AG04450 (cell line): ENCODE measurements at regions not wholly inside any gene's neighbourhood (a gene's known extent, or its start where the extent isn't known, plus 50 kb on each side); places are given as distances from the start of the nearest gene placed in this dataset.
"Not testable (repeated sequence)": the region's sequence is repeated elsewhere in the genome, so short reads cannot be mapped to it uniquely, and the experiment has no call there.

Source experiments
- CTCF ChIA-PET: fragments of 300-600, 350-600 bp; formaldehyde crosslinking; extraction: SDS; loops from one replicate; lab custom pipeline; 2022; ENCODE audit warnings: antibody characterized with exemption, inconsistent platforms; lab: Charles Lee
- POLR2A ChIA-PET: fragments of 350-600 bp; formaldehyde crosslinking; extraction: SDS; loops from one replicate; lab custom pipeline; 2021; ENCODE audit warnings: antibody characterized with exemption, inconsistent platforms; lab: Yijun Ruan, JAX
- DNase-seq: peaks from one replicate; pipeline ENCODE4 v3.0.0-alpha.2; 2011; ENCODE audit warnings: low read depth, low spot score
- H3K27ac ChIP-seq: one replicate; pipeline ENCODE4 v1.5.1; 2012; ENCODE audit warnings: low read depth, low read length, control low read depth
- H3K27me3 ChIP-seq: one replicate; pipeline ENCODE4 v1.6.0; 2012; ENCODE audit warnings: low read length; ENCODE audit not compliant: control insufficient read depth, insufficient read depth
- H3K4me3 ChIP-seq: 2 replicates; pipeline ENCODE4 v1.5.1; 2011; ENCODE audit warnings: mild to moderate bottlenecking, low read depth, low read length, control low read depth
- H3K9me3 ChIP-seq: 2 replicates; pipeline ENCODE4 v1.5.1; 2012; ENCODE audit warnings: low read length; ENCODE audit not compliant: control insufficient read depth, insufficient read depth
- TF ChIP-seq, protein P1 (sequence below): IDR thresholded peaks from 2 replicates; pipeline ENCODE4 v1.5.1; 2011; ENCODE audit warnings: low read depth, low read length, control low read depth, inconsistent platforms

DNA sequence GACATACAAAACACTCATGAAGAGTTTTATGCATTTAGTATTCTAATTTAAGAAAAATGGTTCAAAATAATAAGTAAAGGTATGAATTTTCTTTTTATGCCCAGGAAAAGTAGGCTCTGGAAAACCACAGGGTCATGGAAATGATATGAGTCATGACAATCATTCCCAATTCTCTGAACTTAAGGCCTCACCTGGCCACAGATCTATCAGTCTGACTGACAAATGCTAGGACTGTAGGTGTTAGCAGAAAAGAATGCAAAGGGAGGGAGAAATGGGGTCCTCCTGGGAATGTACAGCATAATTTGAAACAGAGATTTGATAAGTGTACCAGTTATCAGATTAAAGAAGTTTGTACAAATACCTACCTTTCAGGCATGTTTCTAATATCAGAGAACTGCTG lies 270.5 kb upstream of the ARSJ start:
- ChIA-PET POLR2A (no interaction called here), CTCF (no interaction called here)
- TF ChIP-seq, protein P1, sequence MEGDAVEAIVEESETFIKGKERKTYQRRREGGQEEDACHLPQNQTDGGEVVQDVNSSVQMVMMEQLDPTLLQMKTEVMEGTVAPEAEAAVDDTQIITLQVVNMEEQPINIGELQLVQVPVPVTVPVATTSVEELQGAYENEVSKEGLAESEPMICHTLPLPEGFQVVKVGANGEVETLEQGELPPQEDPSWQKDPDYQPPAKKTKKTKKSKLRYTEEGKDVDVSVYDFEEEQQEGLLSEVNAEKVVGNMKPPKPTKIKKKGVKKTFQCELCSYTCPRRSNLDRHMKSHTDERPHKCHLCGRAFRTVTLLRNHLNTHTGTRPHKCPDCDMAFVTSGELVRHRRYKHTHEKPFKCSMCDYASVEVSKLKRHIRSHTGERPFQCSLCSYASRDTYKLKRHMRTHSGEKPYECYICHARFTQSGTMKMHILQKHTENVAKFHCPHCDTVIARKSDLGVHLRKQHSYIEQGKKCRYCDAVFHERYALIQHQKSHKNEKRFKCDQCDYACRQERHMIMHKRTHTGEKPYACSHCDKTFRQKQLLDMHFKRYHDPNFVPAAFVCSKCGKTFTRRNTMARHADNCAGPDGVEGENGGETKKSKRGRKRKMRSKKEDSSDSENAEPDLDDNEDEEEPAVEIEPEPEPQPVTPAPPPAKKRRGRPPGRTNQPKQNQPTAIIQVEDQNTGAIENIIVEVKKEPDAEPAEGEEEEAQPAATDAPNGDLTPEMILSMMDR: no peak
- Histone ChIP-seq H3K4me3 (no peak overlapping the region), H3K27me3 (no peaks in the 10 kb centered on the region), H3K27ac (no peak overlapping the region), H3K9me3 (no peaks in the 10 kb centered on the region)
- no peak for DNase-seq

DNA sequence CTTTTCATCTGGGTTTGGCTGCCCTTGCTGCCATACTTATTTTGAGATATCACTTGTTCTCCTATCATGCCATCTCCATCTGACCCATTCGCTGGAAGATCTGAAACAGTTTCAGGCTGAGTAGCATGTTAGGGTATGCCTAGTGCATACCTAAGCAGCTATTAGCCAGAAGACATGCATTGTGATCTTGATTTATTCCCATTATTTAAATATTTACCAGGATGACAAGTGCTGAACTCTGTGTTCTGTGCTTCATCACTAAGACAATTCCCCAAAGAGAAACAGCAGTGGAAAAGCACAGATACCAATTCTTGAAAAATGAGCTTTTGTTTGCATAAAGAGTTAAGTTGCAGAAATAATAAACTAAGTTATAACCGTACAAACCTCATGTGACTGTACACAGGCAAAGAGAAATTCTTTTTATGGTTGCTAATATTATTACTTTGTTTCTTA lies 271.0 kb upstream of the ARSJ start:
- CTCF ChIA-PET: no interaction called here
- no peaks in the 10 kb centered on the region for H3K9me3 ChIP-seq
- peak overlapping the region; percentile 47 for H3K27ac ChIP-seq
- TF ChIP-seq, protein P1: no peak
- POLR2A ChIA-PET: no interaction called here
- H3K27me3 ChIP-seq: no peaks in the 10 kb centered on the region
- H3K4me3 ChIP-seq: no peak overlapping the region
- DNase-seq: peak; percentile 47

DNA sequence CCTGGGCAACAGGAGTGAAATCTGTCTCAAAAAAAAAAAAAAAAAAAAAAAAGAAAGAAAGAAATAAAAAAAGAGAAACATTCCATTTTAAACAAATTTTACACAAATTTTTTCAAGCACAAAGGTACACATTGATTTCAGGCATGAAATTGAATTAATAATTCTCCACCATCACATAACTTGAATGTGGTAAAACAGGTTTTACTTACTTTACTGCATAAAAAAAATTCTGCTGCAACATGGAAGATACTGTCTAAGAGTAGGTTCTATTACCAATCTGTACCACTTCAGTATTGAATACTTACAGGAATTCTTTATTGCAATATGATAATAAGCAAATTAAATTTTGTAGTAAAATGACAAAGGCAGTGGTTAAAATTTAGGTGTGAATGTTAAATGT lies 271.6 kb upstream of the ARSJ start:
- TF ChIP-seq, protein P1: no peak
- DNase-seq: no peak
- Histone ChIP-seq H3K4me3 (no peak overlapping the region), H3K27ac (peak overlapping the region; percentile 47), H3K27me3 (no peaks in the 10 kb centered on the region), H3K9me3 (no peaks in the 10 kb centered on the region)
- CTCF ChIA-PET: no interaction called here
- POLR2A ChIA-PET: no interaction called here

DNA sequence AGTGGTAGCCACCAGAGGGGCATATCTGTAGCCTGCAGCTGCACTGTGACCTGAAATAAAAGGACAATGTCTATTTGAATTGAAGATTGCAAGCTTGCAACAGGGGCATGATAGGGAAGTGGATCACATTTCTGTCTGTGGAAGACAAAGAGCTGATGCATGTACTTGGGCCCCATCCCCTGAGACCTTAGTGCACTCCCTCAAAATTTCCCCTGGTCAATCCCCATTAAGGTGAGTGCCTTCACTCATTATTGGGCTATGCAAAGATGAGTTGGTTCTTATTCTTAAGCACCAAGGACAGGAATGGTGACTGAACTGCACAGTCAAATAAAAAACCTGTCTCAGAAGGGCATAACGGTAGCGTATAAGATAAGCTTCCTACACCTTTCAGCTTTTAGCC lies 273.1 kb upstream of the ARSJ start:
- Histone ChIP-seq H3K4me3 (no peak overlapping the region), H3K9me3 (no peaks in the 10 kb centered on the region), H3K27me3 (no peaks in the 10 kb centered on the region), H3K27ac (no peak overlapping the region)
- ChIA-PET CTCF (no interaction called here), POLR2A (no interaction called here)
- DNase-seq: no peak
- TF ChIP-seq, protein P1: no peak

DNA sequence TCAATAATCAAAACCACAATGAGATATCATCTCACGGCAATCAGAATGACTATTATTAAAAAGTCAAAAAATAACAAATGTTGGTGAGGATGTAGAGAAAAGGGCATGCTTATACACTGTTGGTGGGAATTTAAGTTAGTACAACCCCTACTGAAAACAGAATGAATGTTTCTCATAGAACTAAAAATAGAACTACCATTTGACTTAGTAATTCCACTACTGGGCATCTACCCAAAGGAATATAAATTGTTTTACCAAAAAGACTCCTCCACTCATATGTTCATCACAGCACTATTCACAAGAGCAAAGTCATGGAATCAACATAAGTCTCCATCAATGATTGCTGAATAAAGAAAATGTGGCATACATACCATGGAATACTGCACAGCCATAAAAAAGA lies 278.1 kb upstream of the ARSJ start:
- Histone ChIP-seq H3K9me3 (no peaks in the 10 kb centered on the region), H3K27ac (no peak overlapping the region), H3K27me3 (no peaks in the 10 kb centered on the region), H3K4me3 (no peak overlapping the region)
- ChIA-PET CTCF (no interaction called here), POLR2A (no interaction called here)
- peak; percentile 48 for DNase-seq
- TF ChIP-seq, protein P1: no peak

DNA sequence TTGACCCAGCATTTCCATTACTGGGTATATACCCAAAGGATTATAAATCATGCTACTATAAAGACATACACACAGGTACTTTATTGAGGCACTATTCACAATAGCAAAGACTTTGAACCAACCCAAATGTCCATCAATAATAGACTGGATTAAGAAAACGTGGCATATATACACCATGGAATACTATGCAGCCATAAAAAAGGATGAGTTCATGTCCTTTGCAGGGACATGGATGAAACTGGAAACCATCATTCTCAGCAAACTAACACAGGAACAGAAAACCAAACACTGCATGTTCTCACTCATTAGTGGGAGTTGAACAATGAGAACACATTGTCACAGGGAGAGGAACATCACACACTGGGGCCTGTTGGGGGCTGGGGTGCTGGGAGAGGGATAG lies 283.0 kb upstream of the ARSJ start:
- POLR2A ChIA-PET, H3K27ac ChIP-seq, H3K4me3 ChIP-seq, CTCF ChIA-PET, H3K27me3 ChIP-seq, DNase-seq, H3K9me3 ChIP-seq: not testable (repeated sequence)
